ENCODE measurements at regions not wholly inside any gene's neighbourhood (a gene's known extent, or its start where the extent isn't known, plus 50 kb on each side); places are given as distances from the start of the nearest gene placed in this dataset.

DNA sequence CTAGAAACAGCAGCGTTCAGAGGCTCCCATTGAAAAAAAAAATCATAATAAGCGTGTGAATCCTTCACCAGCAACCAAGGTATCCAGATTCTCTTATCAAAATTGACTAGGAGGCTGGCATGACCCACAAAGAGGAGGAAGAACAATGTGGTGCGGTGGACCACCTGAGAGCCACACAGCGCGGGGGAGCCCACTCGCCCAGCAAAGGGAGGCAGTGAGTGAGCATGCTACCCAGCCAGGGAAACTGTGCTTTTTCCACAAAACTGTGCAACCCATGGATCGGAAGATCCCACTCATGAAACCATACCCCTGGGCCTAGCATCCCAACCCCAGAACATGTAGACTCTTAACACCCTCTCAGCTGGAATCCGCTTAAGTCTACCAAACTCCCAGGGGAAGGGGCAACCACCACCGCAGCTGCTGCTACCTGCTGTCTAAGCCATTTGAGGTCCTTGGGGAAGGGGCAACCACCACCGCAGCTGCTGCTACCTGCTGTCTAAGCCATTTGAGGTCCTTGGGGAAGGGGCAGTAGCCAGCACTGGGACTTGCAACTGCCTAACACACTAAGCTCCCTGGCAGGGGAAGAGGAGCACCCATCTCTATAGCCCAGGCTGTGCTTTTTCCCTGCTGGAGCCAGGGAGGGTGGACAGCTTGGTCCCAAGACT, 102.8 kb upstream of the CLDN18 start:
- TF ChIP-seq, protein P1, sequence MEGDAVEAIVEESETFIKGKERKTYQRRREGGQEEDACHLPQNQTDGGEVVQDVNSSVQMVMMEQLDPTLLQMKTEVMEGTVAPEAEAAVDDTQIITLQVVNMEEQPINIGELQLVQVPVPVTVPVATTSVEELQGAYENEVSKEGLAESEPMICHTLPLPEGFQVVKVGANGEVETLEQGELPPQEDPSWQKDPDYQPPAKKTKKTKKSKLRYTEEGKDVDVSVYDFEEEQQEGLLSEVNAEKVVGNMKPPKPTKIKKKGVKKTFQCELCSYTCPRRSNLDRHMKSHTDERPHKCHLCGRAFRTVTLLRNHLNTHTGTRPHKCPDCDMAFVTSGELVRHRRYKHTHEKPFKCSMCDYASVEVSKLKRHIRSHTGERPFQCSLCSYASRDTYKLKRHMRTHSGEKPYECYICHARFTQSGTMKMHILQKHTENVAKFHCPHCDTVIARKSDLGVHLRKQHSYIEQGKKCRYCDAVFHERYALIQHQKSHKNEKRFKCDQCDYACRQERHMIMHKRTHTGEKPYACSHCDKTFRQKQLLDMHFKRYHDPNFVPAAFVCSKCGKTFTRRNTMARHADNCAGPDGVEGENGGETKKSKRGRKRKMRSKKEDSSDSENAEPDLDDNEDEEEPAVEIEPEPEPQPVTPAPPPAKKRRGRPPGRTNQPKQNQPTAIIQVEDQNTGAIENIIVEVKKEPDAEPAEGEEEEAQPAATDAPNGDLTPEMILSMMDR (conservative IDR thresholded peaks at IDR 0.05; ENCODE audit: low read length), result no peak
- no peak for TF ChIP-seq EZH2phosphoT487 (IDR thresholded peaks at IDR 0.05; ENCODE audit: borderline replicate concordance, low read depth, low read length)
